SJSA1 (cell line): ENCODE measurements at regions not wholly inside any gene's neighbourhood (a gene's known extent, or its start where the extent isn't known, plus 50 kb on each side); places are given as distances from the start of the nearest gene placed in this dataset.

Experiments
- DNase-seq, 2 experiments: peaks; one replicate each; pipeline ENCODE4 v3.0.0-alpha.2; 2015 to 2020; ENCODE audit warnings: low spot score in 2 of 2, low read depth in 1 of 2
- H3K27ac ChIP-seq: fragments of 250-450 bp; sonication (Bioruptor Pico); 2 replicates; pipeline ENCODE4 v1.5.1; 2020; ENCODE audit warnings: mild to moderate bottlenecking, moderate library complexity
- H3K27me3 ChIP-seq: fragments of 250-450 bp; sonication (Bioruptor Pico); replicated peaks from 2 replicates; pipeline ENCODE4 v1.5.1; 2020; ENCODE audit warnings: mild to moderate bottlenecking, moderate library complexity
- H3K36me3 ChIP-seq: fragments of 250-450 bp; sonication (Bioruptor Pico); 2 replicates; pipeline ENCODE4 v1.5.1; 2020; ENCODE audit warnings: mild to moderate bottlenecking
- H3K4me1 ChIP-seq: fragments of 250-450 bp; sonication (Bioruptor Pico); replicated peaks from 2 replicates; pipeline ENCODE4 v1.6.1; 2021; ENCODE audit warnings: mild to moderate bottlenecking
- H3K4me3 ChIP-seq: fragments of 250-450 bp; sonication (Bioruptor Pico); 2 replicates; pipeline ENCODE4 v1.5.1; 2020; ENCODE audit warnings: mild to moderate bottlenecking
- H3K9me3 ChIP-seq: fragments of 250-450 bp; sonication (Bioruptor Pico); replicated peaks from 2 replicates; pipeline ENCODE4 v1.5.1; 2020; ENCODE audit warnings: mild to moderate bottlenecking

DNA sequence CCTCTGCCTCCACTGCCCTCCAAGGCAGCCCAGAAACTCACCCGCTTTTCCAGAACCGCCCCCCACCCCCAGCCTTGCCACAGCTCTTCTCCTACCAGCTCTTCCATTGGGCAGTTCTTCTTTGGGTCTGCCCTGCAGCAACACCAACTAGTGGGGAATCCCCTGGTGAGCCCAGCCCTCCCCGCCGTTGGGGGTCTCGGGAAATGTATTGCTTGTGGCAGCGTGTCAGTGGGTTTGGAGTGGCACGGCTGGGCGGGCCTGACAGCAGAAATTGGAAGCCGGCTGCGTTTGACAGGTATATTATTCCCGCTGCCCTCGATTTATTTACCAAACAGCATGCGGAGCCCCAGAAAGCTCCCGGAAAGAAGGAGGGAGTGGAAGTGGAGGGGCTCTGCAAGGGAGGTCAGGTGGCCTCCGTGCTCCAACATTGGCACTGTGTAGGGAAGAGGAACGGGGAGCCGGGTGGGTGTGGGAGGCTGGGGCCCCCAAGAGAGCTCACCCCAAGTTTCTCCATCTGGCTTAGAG is 65.2 kb upstream of the NECTIN1 start:
- H3K27me3 ChIP-seq = no peaks in the 10 kb centered on the region
- no peaks in the 10 kb centered on the region for H3K9me3 ChIP-seq
- H3K36me3 ChIP-seq = no peaks in the 10 kb centered on the region
- DNase-seq = no peak
- H3K4me3 ChIP-seq = no peak overlapping the region
- H3K4me1 ChIP-seq = peaks cover 47% of the 10 kb centered on the region
- H3K27ac ChIP-seq = no peak overlapping the region

DNA sequence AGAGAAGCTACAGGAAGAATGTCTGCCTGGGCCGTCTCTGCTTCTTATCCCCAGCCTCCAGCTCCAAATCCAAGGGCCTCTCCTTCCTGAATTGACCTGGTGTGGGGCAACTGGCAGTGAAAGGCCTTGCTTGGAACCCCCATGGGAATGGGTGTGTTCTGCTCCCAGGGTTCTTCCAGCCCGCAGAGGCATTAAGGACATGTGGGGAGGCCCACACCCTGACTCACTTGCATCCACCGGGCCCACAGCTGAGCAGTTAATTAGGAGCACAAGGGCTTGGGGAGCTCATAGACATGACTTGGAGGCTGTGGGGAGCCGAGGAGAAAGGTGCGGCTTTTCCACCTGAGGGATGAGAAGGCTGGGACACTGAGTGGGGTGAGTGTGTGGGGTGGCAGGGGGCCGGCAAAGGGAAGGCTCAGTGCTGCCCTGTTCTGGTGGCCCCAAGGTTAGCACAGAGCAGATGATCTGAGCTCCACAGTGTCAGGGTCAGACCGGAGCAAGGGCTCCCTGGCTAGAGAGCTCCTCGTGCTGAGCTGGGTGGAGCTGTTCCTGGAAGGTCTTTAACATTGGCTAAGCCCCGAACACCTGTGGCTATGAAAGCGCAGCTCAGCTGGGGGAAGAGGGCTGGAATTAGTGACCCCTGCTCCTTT is 64.5 kb upstream of the NECTIN1 start:
- DNase-seq = peak; percentile 25 to 43
- Histone ChIP-seq H3K27me3 (no peaks in the 10 kb centered on the region), H3K9me3 (no peaks in the 10 kb centered on the region), H3K4me3 (no peak overlapping the region), H3K27ac (0 out of 2 replicates have a peak overlapping the region, but pooled peaks have one; percentile 12), H3K36me3 (no peaks in the 10 kb centered on the region), H3K4me1 (peaks cover 47% of the 10 kb centered on the region)

DNA sequence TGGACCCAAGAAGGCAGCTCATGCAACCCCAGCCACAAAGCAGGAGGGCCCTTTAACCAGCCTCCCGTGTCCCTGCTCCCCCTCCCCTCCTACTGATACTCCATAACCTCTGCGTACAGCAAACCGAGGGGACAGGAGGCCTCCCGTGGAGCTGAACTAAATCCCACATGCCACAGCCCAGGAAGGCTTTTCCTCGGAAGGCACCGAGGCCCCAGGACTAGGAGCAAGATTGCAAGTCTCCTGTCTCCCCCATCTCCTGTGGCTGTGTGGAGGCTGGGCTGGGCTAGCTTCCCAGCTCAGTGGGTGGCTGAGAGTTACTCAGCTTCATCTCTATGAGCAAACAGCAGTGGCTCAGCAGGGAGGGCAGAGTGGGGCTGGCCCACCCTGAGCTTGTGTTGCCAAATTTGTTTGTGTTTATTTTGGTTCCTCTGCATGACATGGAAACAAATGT is 62.7 kb upstream of the NECTIN1 start:
- Histone ChIP-seq H3K27me3 (no peaks in the 10 kb centered on the region), H3K4me1 (peaks cover 47% of the 10 kb centered on the region), H3K36me3 (no peaks in the 10 kb centered on the region), H3K9me3 (no peaks in the 10 kb centered on the region), H3K4me3 (no peak overlapping the region), H3K27ac (peak overlapping the region; percentile 47)
- peak; percentile 89 to 92 for DNase-seq

DNA sequence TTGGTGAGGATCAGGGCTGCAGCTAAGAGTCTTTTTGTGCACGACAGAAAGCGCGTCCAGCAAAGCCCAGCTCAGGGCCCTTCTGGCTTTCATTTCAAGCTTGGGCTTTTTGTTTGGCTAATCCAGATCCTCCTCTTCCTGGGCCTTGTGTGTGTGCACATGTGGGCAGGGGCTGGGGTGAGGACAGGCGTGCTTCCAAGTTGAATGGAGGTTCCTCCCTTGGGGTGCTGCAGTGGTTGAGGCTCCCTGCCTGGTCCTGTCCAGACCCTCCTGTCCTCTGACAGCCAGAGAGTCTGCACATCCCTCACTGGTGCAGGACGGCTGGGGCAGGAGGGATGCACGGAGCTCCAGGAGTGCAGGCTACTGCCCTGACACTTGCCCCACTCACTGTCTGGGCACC is 62.0 kb upstream of the NECTIN1 start:
- H3K4me1 ChIP-seq = peaks cover 47% of the 10 kb centered on the region
- peak overlapping the region; percentile 47; the same call in 1 of the 2 replicates for H3K27ac ChIP-seq
- H3K4me3 ChIP-seq = no peak overlapping the region
- no peaks in the 10 kb centered on the region for H3K27me3 ChIP-seq
- no peak for DNase-seq
- H3K36me3 ChIP-seq = no peaks in the 10 kb centered on the region
- H3K9me3 ChIP-seq = no peaks in the 10 kb centered on the region

DNA sequence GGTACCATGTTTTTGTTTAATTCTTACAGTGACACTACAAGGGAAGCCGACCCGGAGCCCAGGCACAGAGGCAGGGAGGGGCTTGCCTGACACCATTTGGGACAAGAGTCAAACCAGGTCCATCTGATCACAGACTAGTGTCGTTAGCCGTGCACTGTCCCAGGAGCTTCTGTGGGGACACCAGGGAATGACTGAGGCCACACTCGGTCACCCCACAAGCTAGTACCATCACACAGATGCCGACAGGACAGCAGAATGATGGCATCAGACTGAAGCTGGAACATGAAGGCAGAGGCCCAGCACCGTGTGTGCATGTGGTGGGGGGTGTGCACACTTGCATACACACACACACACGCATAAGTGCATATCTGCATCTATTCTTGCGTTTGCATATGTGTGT is 61.5 kb upstream of the NECTIN1 start:
- H3K27me3 ChIP-seq = no peaks in the 10 kb centered on the region
- DNase-seq = no peak
- no peaks in the 10 kb centered on the region for H3K9me3 ChIP-seq
- no peak overlapping the region for H3K4me3 ChIP-seq
- no peaks in the 10 kb centered on the region for H3K36me3 ChIP-seq
- peaks cover 43% of the 10 kb centered on the region for H3K4me1 ChIP-seq
- H3K27ac ChIP-seq = no peak overlapping the region

DNA sequence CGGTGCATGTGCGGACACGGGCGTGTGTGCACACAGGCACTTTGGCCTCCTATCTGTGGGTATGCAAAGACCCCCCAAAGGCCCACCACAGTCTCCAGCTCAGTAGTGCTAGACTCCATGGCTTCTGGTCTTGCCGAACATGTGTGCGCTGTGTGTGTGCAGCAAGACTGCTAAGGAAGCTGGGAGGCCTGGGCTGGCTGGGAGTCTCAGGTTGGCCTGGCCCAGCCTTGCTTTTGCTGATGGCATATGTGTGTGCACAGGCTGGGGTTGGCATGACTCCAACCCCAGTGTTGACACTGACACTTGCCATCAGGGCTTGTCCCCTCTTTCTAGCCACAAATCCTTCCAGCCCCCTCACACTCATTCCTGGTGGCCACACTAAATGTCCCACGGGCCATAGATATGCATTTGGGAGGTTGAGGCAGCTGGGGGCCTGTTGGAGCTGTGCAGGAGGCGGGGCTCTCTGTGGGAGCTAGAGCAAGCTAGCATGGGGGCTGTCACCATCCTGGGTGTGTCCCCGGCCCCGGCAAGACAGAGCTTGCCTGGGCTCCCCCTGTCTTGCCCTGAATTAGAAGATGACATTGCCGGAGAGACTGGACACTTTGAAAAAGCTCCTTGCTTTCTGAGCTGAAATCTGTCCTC is 60.9 kb upstream of the NECTIN1 start:
- no peaks in the 10 kb centered on the region for H3K36me3 ChIP-seq
- H3K27ac ChIP-seq = no peak overlapping the region
- no peaks in the 10 kb centered on the region for H3K27me3 ChIP-seq
- H3K4me3 ChIP-seq = no peak overlapping the region
- peaks cover 37% of the 10 kb centered on the region for H3K4me1 ChIP-seq
- DNase-seq = no peak
- no peaks in the 10 kb centered on the region for H3K9me3 ChIP-seq

DNA sequence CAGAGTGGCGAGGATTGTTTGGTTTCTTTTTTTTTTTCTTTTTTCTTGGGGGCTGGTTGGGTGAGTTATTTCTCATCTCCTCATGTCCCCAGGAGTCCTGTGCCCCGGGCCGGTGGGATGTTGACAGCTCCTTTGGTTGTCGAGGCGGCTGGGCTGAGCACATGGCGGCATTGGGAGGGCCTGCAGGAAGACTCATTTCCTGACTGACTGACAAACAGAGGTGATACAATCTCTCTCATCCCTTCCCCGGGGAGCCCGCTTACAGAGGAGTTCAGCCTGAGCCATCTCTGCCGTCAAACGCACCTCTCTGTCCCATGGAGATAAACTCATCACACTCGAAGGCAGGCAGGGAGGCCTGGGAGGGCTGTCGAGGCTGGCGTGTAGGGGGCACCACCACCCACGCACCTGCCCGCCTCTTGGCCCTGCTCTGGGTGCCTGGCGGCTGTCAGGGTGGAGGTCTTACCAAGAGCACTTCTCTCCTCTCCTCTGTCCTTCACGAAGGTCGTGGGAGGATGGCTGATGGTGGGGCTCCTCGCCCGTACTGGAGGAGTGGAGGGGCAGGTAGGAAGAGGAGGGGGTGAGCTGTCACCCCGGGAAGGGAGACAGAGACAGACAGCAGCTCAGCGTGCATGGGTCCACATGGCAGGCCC is 60.0 kb upstream of the NECTIN1 start:
- no peaks in the 10 kb centered on the region for H3K27me3 ChIP-seq
- no peak overlapping the region for H3K4me3 ChIP-seq
- no peak overlapping the region for H3K27ac ChIP-seq
- peaks cover 33% of the 10 kb centered on the region for H3K4me1 ChIP-seq
- H3K9me3 ChIP-seq = no peaks in the 10 kb centered on the region
- no peak for DNase-seq
- H3K36me3 ChIP-seq = no peaks in the 10 kb centered on the region

DNA sequence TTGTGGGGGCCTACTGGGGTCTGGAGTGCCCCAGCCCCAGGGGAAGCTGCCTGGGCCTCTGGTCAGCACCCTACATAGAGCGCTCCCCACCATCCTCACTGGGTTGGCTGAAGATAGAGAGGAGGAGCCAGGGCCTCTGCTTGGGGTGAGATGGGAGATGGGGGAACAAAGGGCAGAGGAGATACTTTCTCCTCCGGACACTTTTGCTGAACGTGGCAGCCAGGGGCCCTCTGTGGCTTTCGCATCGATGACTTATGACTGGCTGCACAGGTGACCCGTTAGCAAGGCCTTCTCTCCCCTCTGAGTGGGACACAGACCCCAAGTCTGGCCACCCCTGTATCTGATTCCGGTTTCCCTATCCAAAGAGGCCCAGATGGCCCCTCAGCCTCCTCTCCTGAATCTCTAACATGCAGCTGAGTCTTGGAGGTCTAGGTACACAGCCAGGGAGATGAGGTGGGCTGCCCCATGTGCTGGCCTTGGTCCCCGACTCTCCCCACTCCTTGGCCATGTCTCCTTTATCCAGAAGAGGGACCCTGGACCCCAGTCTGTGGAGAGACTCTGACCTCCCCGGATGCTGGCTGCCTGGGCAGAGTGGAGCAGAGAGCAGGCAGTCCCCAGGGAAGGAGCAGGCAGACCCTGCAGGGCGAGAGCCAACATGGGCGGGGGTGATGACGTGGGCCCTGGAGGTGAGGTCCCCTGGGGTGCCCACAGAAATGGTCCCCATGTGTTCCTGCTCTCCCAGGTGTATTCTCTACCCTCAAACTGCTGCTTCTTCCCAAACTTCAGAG is 59.3 kb upstream of the NECTIN1 start:
- no peak for DNase-seq
- Histone ChIP-seq H3K4me3 (no peak overlapping the region), H3K36me3 (no peaks in the 10 kb centered on the region), H3K9me3 (no peaks in the 10 kb centered on the region), H3K27ac (no peak overlapping the region), H3K4me1 (peaks cover 29% of the 10 kb centered on the region), H3K27me3 (no peaks in the 10 kb centered on the region)

DNA sequence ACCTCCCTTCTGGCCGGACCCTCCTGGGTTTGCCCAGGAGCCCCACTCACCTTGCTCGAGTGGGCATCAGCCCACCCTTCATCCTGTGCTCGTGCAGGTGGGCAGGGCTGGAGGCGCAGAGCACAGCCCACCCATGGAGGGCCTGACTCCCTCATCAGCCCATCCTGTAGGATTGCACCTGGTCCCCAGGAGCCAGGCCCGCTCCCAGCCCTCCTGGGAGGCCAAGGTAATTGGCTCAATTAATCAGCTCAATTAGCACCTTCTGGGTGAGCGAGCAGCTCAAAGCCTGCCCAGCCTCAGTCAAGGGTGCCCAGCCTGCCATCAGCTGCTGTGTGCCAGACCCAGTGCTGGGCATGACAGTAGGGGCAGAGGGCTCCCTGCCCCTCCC is 58.1 kb upstream of the NECTIN1 start:
- Histone ChIP-seq H3K4me3 (no peak overlapping the region), H3K36me3 (no peaks in the 10 kb centered on the region), H3K27me3 (no peaks in the 10 kb centered on the region), H3K4me1 (peaks cover 17% of the 10 kb centered on the region), H3K9me3 (no peaks in the 10 kb centered on the region), H3K27ac (no peak overlapping the region)
- DNase-seq = no peak

DNA sequence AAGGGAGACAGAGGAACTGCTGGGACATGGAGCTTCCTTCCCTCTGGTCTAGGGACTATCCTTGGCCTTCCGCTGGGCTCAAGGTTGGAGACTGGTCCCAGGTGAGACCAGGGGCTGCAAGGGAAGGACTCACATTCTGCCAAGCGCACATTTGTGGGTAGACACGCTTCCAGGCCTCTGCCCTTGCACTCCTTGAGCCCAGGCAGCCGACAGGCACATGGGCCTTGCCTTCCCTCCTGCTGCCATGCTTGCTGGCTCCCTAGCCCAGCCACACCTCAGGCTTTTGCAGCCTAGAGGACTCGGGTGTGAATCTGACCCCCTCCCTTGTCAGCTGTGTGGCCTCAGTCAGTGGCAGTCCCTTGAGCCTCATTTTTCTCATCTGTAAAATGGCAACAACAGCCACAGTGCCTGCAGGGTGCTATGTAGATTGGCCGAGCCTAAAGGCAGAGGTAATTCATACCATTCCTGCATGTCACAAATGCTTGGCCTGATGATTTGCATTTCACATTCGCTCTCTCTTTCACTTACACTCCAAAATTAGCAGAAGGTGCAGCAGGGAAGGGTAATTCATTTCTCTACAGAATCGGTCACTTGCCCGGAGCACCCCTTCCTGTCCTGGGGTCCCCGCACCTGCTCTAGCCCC is 57.6 kb upstream of the NECTIN1 start:
- Histone ChIP-seq H3K4me3 (no peak overlapping the region), H3K4me1 (peaks cover 14% of the 10 kb centered on the region), H3K27ac (no peak overlapping the region), H3K9me3 (no peaks in the 10 kb centered on the region), H3K36me3 (no peaks in the 10 kb centered on the region), H3K27me3 (no peaks in the 10 kb centered on the region)
- no peak for DNase-seq

DNA sequence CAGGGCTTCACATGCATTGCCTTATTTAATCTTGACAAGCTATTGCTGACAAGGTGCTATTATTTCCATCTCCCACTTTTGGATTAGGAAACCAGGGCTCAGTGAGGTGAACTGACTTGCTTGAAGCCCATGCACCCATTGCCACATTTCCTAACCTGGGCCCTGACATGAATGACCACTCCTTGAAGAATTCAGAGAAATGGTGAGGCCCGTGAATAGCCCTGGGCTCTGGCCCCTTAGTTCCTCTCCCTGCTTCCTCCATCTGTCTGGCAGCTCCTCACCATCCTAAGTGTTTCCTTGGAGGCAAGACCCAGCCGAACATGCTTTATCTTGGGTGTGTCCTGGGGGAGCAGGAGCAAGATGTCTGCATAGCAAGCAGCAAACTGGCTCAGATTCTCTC is 56.1 kb upstream of the NECTIN1 start:
- Histone ChIP-seq H3K4me1 (no peaks in the 10 kb centered on the region; the same call in 1 of the 2 replicates), H3K36me3 (no peaks in the 10 kb centered on the region), H3K4me3 (no peak overlapping the region), H3K27me3 (no peaks in the 10 kb centered on the region), H3K9me3 (no peaks in the 10 kb centered on the region), H3K27ac (no peak overlapping the region)
- no peak for DNase-seq

DNA sequence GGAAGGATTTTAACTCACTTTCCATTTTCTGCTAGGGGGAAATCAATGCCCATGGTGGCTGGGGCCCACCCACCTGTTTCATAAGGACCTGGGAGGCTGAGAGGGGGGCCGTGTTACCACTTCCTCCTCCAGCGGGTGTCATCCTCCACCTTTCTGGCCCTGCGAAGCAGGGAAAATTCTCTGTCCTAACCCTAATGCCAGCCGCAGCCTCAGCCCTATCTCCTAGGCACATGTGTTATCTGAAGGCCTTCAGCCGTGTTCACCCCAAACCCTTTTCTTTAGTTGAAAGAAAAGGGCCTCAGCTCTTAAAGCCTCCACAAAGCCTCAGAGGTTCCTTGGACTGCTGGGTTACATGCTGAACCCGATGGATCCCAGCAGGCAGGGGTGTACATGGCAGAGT is 55.4 kb upstream of the NECTIN1 start:
- no peaks in the 10 kb centered on the region for H3K36me3 ChIP-seq
- no peaks in the 10 kb centered on the region for H3K4me1 ChIP-seq
- H3K4me3 ChIP-seq = no peak overlapping the region
- no peak overlapping the region for H3K27ac ChIP-seq
- no peaks in the 10 kb centered on the region for H3K9me3 ChIP-seq
- H3K27me3 ChIP-seq = no peaks in the 10 kb centered on the region
- DNase-seq = no peak
